HG02798 (cell line): ENCODE measurements at regions not wholly inside any gene's neighbourhood (a gene's known extent, or its start where the extent isn't known, plus 50 kb on each side); places are given as distances from the start of the nearest gene placed in this dataset.
"Not testable (repeated sequence)": the region's sequence is repeated elsewhere in the genome, so short reads cannot be mapped to it uniquely, and the experiment has no call there.

Experiments used
- ATAC-seq: cut with Tn5 transposase; IDR thresholded peaks from one replicate; pipeline ENCODE4 v1.9.1; 2021; ENCODE audit warnings: mild to moderate bottlenecking; ENCODE audit not compliant: unreplicated experiment, poor library complexity

DNA sequence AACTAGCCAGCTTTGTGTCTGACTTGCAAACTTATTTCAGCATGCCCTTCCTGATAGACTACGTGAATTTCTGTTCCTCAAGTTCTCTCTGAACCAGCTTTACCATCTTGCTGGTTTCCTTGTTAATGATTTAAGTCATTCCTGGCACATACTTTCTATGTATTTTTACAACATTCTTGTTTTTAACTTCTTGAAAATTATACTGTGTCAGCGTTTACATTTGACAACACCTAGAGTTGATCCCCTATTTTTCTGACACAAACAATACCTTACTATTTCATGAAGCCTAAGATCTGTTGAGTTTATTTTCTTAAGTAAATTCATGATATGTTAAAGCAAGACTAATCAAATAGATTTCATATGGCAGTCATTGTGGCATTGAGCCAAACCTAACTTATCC is 686.3 kb downstream of the XPNPEP1 start:
- ATAC-seq: no peak

DNA sequence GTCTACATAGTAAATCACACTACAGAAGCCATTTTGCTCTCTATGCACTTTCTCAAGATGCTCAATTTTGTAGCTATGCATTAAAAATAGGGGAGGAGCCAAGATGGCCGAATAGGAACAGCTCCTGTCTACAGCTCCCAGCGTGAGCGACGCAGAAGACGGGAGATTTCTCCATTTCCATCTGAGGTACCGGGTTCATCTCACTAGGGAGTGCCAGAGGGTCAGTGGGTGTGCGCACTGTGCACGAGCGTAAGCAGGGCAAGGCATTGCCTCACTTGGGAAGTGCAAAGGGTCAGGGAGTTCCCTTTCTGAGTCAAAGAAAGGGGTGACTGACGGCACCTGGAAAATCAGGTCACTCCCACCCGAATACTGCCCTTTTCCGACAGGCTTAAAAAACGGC is 699.8 kb downstream of the XPNPEP1 start:
- not testable (repeated sequence) for ATAC-seq

DNA sequence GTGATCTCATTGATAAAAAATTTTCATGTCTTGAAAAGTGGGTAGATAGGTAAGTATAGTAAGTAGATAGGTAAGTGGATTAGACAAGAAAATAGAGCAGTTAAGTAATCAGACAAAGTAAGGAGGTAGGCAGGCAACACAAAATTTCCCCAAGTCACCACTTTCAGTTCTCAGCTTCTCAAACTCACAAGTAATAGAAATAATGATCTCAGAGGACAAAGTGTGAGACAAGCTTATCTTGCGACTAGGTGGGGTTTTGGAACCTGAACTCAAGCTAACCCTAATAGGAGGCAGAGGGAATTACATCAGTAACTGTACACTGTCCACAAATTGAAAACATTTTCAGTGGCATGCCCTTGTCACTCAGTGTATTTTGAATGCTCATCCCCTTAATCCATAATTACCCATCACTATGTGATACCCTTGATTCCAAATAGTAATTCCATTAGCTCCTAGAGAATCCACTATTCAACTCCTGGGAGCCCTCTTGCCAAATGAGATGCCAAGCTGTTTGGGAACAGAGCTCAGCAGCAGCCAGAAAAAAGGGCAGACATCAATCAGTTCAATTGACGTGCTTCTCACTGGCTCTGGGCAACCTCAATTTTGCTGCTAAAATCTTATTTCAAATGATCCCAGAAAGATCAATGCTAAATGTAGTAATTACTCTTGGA is 703.2 kb downstream of the XPNPEP1 start:
- no peak for ATAC-seq

DNA sequence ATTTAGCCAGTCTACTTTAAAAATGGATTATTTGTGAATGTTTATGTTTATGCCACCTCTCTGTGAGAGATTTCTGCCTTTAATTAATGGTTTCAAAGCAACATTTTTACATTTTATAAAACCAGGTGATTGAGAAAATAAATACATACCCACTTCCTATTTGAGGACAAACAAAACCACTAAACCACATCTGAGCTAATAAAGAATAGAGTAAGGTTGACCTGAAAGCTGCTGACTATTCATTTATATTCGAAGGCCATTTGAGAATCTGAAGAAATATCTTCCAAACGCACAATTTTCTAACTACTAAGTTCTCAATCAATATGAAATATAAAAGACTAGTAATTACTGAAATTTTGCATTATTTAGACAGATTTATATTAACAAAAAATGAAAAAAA is 705.1 kb downstream of the XPNPEP1 start:
- ATAC-seq: no peak

DNA sequence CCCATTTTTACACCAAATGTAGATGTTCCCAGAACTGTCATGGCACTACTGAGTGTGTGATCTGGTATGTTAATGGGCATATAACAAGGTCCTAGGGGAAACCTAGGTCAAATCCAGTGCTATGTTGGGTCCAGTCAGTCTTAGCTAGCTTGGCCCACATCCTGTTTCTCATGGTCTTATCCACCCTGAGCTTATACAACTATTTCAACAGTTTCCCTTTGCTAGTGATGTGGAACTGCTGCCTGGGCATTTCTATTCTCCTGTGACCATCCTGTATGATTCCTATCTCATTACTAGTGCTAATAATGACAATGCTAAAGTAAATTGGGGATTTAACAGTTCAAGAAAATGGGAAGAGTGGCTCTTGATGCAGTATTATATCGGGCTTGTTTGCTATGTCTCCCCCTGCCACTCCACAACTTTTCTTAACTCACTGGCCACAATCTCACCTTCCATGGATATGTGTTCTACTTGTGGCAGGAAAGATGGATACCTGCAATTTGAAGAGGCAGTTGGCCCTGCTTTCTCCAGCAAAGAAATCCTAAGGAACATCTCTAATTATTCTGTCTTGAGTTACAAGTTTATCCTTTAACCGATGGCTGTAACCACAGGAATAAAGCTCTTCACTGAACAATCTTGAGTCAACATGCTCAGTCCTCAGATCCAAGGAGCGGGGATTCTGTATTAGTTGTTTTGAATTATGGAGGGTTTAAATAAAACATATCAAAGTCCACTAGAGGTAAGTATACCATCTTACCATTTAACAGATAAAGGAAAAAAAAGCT is 707.8 kb downstream of the XPNPEP1 start:
- ATAC-seq: no peak

DNA sequence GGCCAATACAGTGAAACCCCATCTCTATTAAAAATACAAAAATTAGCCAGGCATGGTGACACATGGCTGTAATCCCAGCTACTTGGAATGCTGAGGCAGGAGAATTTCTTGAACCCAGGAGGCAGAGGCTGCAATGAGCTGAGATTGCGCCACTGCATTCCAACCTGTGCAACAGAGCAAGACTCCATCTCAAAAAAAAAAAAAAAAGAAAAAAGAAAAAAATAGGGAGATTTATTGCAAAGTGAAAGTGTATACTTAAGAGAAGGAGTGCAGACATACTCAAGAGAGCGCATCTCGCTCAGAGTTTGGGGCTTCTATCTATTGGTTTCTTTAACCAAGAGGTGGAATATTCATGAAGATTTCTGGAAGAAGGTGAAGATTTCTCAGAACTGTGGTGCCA is 708.4 kb downstream of the XPNPEP1 start:
- ATAC-seq: not testable (repeated sequence)

DNA sequence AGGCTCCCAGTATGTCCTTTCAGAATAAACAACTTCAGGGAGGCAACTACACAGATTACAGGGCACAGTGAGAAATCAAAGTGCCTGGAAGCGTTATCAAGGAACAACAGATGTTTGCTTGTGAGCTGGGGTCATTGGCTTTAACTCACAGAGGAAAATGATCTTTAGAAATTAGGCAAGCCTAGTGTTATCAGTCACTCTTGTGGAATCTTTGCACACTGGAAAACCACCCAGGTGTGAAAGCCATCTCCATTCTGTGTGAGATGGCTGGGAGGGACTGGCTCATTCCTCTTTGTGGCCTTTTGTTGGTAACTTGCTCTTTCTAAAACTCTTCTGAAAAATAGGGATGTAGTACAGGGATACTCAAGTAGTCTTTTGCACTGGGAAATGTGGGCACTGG is 716.0 kb downstream of the XPNPEP1 start:
- ATAC-seq: no peak

DNA sequence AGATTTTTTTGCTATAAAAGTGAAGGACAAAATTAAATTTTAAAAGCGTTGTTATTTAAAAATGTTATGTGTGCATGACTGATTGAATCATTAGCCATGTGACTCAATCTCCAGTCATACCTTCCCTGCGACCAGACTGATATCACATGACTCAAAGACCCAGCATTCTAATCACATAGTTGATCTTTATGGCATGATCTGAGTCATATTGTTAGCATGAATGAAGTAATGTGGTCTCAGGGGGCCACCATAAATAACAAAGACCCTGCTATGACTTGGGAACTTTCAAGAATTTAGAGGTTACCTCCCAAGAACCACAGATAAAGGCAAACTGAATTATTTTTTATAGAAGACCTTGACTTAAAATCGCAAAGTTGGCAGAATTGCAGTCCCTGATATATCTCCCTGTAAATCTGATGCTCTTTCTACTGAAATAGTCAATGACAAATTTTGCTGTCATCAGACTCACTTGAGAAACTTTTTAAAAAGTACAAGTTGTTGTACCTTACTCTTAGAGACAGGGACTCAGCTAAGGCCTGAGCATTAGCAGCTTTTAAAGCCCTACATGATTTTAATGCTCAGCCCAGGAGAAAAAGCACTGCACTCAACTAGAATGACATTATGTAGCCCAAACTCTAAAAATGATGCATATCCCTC is 717.3 kb downstream of the XPNPEP1 start:
- ATAC-seq: no peak

DNA sequence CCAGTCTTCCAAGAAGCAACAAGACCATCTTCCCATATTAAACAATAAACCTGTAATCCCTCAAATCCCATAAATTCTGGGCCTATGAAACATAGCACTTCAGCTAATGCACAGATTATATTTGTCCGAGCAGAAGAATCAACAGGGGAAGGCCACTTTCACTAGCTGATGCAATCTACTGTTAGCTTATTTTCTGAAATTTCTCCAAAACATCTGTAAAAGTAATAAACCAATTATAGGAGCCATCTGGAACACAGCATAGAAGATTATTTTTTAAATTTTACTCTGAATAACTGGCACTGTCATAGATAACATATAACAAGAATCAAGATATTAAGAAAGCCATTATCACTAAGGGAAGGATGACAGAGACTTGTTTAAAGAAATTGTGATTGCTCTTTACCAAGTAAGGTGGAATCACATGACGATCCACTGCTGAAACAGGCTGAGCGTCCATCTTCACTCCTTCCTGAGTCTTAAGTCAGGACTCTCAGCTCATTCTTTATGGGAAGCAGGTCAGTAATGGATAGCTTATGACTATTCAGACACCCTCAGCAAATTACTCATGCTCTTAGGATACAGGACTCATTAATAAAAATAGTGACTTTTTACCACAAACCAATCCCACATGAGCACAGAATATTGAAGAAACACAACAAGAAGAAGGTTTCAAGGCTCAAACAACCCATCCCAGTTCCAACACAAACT is 719.5 kb downstream of the XPNPEP1 start:
- ATAC-seq: no peak

DNA sequence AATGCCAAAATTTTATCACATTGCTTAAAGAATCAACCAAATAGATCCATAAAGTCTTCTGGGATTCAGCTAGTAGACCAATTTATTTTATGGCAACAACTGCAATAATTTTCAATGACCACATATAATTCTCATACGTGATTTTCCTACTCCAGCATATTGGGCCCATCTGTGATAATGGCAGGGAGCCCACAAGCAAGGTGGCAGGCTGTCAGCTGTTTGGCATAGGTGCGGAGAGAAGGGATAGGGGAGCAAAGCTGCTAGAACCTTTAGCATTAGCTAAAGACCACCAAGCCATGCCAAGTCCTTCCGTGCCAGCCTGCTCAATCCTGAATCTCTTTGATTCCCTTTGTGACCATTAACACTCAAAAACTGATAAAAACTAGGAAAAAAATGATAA is 721.2 kb downstream of the XPNPEP1 start:
- ATAC-seq: no peak

DNA sequence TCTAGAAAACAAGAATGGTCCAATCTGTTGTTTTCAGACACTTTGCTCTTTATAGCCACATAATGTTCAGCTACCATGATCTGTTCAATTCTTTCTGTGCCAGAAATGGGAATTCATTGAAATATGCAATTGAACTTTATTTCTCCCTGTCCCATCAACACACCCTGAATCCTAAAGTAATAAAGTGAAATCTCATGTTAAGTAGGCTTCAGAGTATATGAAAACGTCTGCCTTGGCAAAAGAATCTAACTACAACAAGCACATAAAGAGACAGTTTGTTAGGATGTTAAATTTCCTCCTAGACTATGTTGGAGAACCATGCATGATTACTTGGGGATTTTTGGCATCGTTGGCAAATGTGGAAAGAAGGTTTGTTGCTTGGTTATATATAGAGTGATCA is 722.7 kb downstream of the XPNPEP1 start:
- ATAC-seq: no peak

DNA sequence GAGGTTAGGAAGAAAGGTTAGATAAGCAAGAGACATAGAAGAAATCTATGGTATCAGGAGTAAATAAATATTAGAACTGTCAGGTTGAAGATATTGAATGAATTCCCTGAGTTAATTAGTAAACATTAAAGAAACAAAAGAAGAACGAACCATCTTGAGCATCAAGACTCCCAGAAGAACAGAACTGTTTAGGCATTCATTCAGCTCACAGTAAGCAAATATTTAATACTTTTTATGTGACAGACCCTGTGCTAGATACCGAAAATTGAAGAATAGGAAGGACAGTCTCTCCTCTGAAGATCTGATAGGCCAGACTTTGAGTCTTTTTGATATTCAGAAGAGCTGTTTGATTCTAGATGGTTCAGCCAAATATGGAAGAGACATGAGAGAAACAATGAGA is 731.5 kb downstream of the XPNPEP1 start:
- no peak for ATAC-seq

DNA sequence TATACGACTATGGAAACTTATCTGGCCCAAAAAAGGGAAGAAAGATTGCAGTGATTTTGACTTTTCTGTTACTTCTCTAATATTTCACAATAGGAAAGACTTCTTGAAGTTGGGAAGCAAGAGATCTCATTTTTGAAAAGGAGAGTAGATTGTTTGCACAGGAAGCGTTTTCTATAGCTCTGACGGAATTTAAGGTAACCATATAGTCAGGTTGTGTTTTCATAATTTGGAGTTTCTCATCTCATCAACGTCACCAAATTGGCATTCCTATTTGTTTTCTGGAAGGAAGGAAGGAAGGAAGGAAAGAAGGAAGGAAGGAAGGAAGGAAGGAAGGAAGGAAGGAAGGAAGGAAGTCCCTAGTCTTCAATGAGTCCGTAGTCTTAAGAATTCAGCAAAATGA is 732.0 kb downstream of the XPNPEP1 start:
- ATAC-seq: no peak

DNA sequence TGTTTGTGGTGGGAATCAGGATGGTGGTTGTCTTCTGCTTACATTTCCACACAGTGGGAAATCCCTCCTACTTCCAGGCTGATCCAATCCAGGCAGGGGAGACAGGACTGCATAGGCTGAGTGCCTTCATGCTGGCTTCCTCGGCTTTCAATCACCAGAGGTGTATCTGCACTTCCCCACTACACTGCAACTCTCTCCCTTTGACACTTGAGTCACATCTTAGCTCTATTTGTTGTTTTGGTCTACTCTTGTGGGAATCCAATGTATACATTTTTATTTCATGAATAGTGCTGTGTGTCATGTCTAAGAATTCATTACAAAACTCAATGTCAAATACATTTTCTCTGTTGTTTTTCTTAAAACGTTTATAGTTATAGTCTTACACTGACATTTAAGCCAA is 735.6 kb downstream of the XPNPEP1 start:
- ATAC-seq: no peak

DNA sequence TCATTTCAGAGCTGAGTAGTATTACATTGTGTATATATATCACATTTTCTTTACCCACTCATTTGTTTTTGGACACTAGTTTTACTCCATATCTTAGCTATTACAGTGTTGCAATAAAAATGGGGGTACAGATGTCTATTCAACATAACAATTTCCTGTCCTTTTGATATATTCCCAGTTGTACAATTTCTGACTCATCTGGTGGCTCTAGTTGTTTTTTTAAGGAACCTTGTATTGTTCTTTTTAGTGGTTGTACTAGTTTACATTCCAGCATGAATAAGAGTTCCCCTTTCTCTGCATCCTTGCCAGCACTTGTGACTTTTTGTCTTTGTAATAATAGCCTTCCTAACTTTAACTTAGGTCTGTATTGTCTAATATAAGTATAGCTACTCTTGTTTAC is 739.9 kb downstream of the XPNPEP1 start:
- ATAC-seq: no peak

DNA sequence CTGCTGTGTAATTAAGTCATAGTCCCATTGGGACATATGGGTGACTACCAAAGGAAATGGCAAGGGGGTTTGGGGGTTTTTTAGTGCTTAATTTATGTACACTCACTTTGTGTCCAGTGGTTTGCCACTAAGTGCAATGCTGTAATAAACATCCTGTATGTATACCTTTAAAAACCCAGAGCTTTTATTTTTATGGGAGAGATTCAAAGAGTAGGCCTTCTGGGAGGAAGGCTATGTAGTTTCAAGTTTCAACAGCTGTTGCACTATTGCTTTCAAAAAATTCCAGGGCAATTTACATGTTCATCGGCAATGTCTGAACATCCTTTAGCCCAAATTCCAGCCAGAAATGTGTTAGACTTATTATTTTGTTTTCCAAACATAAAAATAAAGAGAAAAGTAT is 744.7 kb downstream of the XPNPEP1 start:
- ATAC-seq: no peak

DNA sequence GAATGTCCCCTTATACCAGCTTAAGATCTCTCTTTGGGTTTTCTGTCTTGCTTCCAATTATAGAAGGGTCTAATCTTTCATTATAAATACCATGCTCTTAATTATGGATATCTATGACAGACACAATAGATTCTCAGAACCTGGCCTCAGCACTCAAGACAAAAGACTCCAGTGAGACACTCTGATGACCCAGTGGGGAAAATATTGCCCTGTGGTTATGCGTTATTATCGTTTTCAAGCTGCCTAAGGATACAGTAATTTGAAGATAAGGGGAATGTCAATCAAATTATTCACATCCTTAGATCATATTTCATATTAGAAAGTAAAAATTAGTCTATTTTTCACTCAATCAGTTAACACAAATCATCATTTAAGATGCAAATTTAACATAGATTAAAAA is 748.8 kb downstream of the XPNPEP1 start:
- ATAC-seq: no peak

DNA sequence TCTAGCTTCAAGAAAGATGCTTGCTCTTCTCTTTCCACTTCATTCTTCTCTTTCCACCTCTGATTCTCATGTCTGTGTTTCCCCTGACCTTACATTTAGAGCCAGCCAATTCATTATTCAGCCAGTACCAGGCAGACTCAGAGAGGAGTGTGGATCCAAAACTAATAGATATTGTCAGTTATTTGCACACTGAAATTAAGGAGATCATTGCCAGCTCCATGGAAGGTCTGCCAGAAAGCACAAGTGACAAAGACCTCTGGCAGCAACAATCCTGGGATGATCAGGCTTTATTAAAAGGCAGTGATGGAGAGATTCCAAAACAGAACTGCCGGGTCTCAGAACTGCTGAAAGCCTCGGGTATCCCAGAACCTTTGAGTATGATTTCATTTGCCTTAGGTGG is 749.4 kb downstream of the XPNPEP1 start:
- ATAC-seq: no peak

DNA sequence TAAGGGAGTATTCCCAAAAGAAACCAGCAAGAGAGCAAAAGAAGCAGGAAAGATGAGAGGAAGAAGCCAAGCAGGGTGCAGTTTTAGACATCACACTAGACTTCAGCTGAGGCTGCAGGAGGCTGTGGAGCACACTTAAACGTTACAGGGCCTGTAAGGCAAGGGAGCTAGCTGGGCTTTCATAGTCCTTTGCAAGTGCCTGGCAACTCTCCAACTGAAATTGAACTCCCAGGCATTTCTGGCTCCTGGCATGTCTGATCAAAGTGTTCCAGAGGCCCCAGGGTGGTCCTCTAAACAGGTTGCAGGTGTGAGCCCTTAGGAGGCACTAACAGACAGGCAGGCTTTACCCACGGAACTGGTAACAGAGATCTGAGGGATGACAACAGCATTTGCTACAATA is 750.2 kb downstream of the XPNPEP1 start:
- no peak for ATAC-seq

DNA sequence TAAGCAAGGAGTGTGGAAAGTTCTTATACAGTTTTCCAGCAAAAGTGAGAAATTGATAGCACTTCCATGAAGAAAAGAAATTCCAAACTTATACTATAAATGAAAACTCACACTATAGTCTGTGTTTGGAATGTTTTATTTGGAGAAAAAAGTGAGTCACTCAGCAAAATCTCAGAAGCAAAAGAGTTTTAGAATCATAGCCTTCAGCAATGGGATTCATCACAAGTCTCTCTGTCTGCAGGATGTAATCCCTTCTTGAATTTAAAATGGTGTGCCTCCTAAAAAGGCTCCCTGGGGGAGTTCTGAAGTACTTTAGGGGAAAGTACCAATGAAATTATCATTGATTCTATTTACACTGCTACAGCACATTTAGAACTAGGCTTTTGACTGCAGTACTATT is 756.4 kb downstream of the XPNPEP1 start:
- ATAC-seq: no peak

DNA sequence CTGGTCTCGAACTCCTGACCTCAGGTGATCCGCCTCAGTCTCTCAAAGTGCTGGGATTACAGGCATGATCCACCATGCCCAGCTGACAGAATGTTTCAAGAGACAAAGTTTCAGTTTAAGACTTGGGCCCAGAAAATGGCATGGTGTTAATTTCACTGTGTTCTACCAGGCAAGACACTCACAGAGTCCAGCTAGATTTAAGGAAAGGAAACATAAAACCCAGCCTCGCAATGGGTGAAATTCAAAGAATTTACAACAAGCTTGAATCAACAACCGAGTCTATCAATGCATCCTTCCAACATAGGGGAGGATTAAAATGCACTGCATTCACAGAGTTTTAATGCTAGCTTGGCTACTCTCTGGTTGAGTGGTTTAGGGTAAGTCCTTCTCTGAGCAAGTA is 764.0 kb downstream of the XPNPEP1 start:
- ATAC-seq: no peak
